GM21360 (cell line): ENCODE measurements at regions not wholly inside any gene's neighbourhood (a gene's known extent, or its start where the extent isn't known, plus 50 kb on each side); places are given as distances from the start of the nearest gene placed in this dataset.
"Not testable (repeated sequence)": the region's sequence is repeated elsewhere in the genome, so short reads cannot be mapped to it uniquely, and the experiment has no call there.

Source experiments
- ATAC-seq: cut with Tn5 transposase; IDR thresholded peaks from one replicate; pipeline ENCODE4 v1.9.1; 2021; ENCODE audit warnings: mild to moderate bottlenecking, moderate library complexity; ENCODE audit not compliant: unreplicated experiment

DNA sequence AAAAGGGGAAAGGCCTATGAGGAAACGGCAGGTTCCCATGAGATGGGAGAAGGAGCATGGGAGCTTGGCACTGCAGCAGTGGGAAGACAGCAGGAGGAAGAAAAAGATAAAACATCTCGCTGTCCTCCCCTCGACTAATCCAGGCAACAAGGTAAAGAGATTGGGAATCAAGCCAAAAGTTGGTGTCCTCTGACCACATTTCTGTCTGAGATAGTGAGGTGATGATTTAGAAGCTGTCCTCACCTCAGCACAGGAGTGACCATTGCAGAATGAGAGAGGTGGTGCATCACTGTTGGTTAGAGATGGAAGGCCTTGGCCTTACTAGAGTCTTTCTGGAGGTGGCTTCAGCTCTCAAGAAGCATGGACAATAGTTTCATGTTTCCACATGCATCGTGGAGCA lies 226.6 kb upstream of the CCDC54 start:
- ATAC-seq, result no peak

DNA sequence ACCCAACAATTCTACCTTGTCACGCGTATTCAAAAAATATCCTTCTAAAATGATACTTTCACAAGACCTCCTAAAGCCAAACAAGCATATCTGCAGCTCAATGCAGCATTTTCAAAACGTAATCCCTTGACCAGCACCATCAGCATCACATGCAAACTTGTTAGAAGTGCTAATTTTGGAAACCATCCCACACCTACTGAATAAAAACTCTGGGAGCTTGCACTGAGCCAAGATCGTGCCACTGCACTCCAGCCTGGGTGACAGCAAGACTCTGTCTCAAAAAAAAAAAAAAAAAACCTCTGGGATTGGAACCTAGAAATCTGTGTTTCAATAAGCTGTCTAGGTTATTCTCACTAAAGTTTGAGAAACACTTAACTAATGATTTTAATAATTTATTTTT lies 223.3 kb upstream of the CCDC54 start:
- ATAC-seq, result no peak

DNA sequence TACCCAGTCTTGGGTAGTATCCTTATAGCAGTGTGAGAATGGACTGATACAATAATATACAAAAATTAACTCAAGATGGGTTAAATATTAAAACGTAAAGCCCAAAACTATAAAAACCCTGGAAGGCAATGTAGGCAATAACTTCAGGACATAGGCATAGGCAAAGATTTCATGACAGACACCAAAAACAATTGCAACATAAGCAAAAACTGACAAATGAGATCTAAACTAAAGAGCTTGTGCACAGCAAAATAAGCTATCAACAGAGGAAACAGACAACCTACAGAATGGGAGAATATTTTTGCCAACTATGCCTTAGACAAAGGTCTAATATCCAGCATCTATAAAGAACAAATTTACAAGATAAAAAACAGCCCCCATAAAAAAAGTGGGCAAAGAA lies 204.8 kb upstream of the CCDC54 start:
- ATAC-seq, result no peak

DNA sequence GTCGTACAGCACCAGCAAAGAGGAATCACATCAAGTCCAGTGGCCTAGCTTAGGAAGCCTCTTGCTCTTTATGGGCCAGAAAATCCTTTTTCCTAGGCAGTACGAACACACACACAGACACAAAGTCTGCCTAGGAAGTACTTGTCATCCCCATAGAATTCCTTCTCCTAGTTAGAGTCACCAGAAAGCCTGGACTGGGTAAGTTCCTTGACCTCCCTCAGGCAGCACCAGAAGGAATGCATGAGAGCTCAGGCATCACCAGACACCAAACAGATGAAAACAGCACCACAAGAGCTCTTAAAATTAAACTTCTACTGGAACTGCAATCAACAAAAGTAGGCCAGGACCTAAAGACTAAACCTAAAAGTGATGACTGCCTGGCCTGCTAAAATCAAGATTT lies 192.9 kb upstream of the CCDC54 start:
- no peak for ATAC-seq

DNA sequence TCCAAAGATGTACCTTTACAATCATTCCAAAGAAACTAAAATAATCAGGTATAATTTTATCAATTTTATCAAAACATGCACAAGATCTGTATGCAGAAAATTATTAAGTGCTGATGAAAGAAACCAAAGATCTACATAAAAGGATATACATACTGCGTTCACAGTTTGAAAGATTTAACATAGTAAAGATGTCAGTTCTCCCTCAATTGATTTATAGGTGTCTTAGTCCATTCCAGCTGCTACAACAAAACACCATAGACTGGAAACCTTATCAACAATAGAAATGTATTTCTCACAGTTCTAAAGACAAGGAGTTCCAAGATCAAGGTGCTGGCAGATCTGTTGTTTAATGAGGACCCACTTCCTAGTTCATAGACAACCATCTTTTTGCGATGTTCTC lies 189.0 kb upstream of the CCDC54 start:
- ATAC-seq, result no peak

DNA sequence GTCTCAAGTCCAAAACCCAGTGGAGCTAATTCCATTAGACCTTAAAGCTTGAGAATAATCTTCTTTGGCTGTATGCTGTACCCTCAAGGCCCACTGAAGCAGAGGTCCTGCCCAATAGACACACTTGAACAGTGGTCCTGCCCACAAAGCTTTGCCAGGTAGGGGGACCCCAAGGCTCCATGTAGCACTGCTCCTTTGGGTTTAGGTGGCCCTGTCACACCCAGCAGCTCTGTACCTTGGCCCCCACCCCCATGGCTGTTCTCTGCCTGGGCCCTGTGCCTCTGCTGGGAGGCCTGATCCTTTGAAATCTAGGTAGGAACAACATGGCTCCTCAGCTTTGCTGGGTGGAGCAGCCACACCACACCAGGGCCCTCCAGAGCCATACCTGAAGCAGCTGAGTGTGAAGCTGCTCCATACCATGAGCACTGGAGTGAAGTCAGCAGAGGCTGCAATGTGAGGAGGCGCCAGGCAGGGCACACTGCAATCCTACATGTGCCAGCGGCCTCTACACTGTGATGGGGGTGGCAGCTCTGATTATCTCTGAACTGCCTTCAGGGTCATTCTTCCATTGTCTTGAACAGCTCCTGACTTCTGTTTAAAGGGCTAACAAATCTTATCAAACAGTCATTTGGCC lies 188.0 kb upstream of the CCDC54 start:
- ATAC-seq, result no peak

DNA sequence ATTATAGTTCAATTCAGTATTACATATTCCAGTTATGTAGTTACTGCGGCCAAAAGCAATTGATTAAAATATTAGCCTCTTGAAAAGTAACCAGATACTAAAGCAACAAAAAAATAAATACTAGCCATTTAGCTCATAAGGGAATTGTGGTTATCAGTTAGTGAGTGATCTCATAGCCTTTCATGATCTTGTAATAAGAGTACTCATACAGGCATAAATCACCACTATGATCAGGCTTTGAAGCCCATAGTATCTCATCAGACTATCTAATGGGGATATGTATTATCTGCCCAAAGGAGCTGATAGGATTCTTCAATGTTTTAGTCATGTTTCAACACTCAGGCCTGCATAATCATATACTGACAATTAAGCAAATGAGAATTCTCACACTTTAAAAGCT lies 184.1 kb upstream of the CCDC54 start:
- no peak for ATAC-seq

DNA sequence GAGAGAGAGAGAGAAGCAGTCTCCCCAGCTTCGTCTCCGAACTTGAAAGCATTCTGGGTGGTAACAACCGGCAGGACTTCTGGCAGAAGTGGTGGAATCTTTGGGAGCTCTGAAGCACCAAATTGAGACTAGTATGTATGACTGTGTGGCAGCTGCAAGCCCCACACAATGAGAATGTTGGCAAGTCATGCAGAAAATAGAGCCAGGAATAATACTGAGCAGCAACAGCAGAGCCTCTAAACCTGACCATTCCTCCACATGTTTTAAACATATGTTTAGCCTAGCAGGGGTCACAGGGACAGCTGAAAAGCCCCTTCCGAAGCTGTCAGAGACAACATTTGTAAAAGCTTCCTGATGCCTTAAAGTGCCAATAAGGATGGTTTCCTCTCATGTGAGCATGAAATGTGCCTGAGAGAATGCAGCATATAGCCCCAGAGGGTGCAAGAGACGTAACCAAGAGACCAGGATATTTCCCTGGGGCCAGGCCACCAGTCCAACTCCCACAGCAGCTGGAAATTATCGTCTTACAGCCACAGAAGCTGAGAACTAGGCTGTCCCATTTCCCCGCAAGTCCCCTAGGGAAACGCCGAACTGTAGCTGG lies 178.6 kb upstream of the CCDC54 start:
- no peak for ATAC-seq

DNA sequence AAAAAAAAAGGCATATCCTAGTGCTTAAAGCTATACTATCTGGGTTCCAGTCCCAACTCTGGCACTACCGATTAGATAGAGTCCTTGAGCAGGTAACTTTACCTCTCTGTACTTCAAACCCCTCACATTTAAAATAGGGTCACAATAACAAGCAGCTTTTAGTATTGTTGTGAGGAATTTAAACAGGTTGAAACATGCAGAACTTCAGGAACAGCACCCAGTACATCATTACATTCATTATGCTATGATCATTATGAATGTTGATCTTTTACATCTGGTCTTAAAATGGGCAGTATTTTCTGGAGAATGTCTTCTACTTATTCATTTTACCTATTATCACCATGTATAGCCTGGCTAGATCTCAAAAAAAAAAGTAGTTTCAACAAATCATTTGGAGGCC lies 176.1 kb upstream of the CCDC54 start:
- ATAC-seq, result no peak

DNA sequence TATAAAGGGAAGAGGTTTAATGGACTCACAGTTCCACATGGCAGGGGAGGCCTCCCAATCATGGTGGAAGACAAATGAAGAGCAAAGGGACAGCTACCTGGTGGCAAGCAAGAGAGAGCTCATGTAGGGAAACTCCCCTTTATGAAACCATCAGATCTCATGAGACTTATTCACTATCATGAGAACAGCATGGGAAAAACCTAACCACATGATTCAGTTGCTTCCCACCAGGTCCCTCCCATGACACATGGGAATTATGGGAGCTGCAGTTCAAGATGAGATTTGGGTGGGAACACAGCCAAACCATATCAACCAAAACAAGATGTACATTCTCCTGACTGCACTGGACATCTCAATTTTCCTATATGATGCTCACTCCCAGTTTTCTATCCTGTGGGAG lies 174.4 kb upstream of the CCDC54 start:
- ATAC-seq, result not testable (repeated sequence)

DNA sequence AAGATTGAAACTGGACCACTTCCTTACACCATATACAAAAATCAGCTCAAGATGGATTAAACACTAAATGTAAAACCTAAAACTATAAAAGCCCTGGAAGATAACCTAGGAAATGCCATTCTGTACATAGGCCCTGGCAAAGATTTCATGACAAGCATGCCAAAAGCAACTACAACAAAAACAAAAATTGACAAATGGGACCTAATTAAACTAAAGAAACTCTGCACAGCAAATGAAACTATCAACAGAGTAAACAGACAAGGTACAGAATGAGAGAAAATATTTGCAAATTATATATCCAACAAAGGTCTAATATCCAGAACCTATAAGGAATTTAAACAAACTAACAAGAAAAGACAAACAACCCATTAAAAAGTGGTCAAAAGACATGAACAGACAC lies 173.1 kb upstream of the CCDC54 start:
- no peak for ATAC-seq

DNA sequence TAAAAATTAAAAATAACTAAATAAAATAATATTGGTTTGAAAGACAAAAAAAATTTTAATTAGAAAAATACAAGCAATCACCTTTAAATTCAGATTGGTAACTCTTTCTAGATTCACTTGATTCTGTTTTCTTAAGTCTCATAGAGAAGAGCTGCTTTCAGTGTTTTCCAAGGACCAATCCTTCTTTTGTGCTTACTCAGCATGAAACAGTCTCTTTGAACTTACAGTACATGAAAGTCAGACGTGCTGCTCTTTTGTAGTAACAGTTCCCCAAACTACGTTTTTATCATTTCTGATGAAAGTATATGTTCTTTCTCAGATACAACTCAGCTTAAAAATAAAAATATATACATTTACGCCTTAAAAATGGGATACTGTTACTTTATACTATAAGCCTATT lies 171.9 kb upstream of the CCDC54 start:
- no peak for ATAC-seq

DNA sequence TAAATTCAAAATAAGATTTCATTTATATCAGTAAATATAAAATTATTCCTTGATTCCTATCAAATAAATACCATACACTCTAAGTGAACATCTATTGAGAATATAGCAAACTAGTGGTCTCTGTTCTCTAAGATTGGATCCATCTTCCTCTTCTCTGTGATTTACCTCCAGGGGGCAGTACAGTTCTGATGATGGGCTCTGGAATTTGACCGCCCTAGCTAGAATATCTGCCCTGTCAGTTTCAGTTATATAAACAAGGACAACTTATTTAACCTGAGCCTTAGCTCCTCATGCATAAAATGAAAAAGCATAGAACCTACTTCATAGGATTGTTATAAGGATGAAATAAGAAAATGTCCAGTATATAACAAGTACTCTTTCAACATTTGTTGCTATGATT lies 171.1 kb upstream of the CCDC54 start:
- ATAC-seq, result no peak

DNA sequence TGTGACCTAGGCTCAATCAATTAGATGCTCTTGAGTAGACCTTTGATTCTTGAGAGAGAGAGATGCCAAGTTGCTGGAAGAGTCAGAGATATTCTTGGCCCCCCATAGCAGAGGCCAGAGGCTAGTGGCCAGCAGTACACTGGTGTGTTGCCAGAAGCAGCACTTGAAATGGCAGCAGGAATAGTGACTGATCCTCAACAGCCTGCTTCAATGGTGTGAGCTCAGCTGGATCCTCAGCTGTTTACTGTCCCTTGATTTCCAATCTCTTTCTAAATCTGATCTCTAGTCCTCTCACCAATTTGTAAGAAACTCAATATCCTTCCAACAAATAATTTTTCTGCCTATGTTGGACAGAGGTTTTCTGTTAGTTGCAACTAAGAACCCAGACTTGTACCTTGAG lies 170.3 kb upstream of the CCDC54 start:
- ATAC-seq, result no peak

DNA sequence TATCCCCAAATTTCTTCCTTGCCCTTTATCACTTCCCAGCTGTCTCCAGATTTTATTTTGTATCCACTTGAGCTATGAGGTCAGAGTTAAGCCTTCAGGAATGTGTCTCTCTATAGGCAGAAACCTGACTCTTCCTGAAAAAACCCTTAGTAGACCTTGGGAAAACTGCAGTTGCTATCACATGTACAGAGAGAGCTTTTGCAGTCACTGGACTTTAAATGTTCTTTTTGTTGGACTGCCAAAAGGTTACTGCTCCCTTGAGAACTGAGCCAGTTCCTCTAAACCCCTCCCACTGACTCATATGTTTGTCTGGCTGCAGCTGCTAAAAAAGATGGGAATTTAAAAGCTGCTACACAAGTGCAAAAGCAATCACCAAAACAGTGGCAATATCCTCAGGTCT lies 169.1 kb upstream of the CCDC54 start:
- ATAC-seq, result no peak

DNA sequence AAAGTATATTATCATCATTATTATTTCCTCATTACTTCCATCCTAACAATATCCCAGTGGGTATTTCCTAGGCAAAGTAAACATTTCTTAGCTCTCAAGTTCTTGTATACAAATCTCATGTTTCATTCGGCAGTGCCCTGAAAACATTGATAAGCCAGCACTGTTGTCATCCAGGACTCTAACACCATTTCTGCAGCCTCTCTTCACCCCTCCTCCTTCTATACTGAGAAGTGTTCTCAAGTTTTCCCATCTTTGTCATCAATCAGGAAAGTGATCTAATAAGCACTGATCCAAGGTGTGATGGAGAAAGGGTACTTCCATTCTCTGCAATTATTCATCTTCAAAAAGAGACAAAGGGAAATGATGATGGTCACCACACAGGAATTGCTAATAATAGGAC lies 168.4 kb upstream of the CCDC54 start:
- no peak for ATAC-seq

DNA sequence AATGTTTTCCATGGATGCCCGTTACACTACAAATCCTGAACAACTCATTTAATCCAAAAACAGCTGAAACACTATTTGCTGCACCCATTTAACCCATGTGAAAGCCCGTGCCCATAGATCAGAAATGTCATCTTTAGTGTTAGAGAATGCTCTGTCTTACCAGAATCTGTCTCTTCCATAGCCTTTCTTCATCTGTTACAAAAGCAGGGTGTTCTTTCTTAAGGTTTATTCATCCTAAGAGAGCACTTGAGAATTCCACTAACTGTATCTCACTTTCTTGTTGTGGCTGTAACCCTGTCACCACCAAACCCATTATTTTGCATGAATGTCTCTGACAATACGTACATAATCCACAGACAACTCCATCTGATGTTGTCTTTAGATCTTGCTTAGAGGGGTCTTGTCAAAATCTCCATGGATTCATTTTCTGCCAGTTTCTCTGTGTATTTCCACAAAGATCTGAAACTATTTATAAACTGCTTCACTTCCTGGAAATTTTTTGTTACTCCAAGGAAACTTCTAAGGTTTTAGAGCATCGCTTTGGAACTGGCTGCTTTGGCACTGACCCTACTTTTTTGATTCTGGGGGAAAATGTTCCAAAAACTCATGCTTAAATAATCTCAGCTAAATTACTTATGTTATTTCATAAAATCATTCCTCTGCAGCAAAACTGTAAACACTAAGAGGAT lies 167.8 kb upstream of the CCDC54 start:
- ATAC-seq, result no peak

DNA sequence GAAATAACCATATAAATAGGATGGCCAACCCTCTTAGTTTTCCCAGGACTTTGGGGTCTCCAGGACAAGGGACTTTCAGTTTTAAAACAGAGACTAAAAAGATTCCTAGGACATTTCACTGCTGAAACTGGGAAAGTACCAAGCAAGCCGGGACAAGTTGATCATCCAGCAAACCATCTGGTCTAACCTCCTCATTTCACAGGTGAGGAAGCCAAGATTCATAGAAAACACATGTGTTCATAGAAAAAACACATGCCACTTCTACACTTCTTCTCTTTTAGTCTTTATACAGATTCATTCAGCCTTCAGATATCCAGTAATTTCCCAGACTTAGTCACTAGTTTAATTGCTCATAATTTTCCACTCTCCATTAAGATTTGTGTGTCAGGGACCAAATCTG lies 165.6 kb upstream of the CCDC54 start:
- no peak for ATAC-seq

DNA sequence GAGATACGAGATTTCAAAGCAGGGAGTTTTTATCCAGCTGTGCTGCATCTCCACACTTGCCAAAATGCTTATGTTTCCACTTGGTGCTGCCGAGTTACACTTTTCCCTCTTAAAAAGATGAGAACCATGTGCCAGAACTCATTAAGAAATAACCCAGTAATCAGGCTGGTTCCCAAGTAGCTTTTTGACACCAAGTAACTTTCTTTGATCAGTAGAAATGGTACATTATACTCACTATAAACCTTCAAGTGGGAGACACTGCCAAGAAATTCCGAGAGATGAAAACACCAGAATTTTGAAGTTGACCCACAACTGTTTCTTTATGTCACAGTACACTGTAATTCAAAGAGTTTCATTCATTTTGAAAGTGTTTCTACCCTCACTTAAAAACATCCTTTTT lies 164.6 kb upstream of the CCDC54 start:
- ATAC-seq, result no peak

DNA sequence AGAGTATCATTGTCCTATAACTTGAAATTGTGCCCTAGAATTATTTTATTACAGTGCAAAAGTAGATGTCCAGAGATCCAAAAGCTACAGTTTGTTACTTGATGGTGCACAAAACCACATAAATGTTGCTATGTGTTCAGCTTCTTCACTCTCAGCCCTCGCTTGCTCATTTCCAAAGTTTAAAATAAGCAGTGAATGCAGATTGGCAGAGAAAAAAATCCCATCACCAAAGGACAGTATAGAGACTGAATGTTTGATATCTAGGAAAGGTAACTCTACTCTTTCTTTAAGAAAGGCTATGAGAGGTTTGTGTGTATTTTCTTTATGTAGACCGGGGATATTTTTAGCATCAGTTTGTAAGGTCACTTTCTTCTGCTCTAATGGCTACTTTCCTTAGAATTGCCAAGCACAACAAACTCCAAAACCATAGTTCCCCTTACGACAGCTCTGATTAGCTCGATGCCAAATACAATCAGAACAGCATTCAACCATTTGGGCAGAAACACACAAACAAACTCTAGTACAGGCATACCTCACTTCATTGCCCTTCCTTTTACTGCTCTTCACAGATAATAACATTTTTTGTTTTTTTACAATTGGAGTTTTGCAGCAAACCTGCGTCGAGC lies 164.1 kb upstream of the CCDC54 start:
- no peak for ATAC-seq

DNA sequence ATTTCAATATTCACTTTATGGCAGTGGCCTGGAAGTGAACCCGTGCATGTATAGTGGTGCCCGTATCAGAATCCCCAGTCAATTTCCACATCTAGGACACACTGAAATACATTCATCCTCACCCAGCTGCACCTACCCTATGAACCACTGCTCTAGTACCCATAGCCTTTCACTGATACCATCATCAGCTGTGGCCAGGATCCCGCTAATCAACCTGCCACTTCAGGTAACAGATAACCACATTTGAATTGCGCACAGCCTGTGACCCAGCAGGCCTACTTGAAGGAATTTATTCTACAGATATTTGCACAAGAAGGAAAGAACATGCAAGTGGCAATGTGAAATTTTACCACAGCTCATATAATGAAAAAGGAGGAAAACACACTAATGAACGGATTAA lies 161.0 kb upstream of the CCDC54 start:
- ATAC-seq, result no peak

DNA sequence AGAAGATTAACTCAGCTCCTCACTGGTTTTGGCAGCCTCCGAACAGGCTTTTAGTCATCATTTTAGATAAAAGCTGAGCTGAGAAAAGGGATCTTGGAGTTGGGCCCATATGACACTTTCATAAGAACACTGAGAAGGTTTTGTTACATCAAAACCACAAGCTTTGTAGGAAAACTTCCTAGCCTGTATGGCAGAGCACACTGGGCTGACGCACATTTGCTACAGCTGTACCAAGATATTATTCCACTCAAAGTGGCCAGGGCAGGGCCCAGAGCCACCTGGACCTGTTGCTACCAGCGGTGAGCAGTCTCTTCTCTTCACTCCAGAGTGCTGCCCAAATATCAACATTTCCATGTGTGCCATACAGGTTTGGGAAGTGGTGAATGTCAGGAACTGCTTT lies 160.5 kb upstream of the CCDC54 start:
- no peak for ATAC-seq
